ENCODE measurements at regions not wholly inside any gene's neighbourhood (a gene's known extent, or its start where the extent isn't known, plus 50 kb on each side); places are given as distances from the start of the nearest gene placed in this dataset.

GRCh38 chr4:138851391-138852335, 163.9 kb upstream of the NOCT start:
- Histone ChIP-seq H3K23ac (ENCODE audit: low read depth, low read length, poor library complexity) (no peak overlapping the region), H2BK5ac (ENCODE audit: low read length) (no peak overlapping the region), H2AFZ (ENCODE audit: low read length) (no peak overlapping the region), H3K79me1 (ENCODE audit: low read depth, low read length) (no peaks in the 10 kb centered on the region), H4K8ac (ENCODE audit: low read depth, low read length) (no peak overlapping the region), H3K9me3 (replicated peaks in 1 of 2; ENCODE audit: control insufficient read depth in 2 of 2, insufficient read depth in 1 of 2, low read depth in 1 of 2, low read length in 2 of 2) (no peaks in the 10 kb centered on the region), H3K4ac (ENCODE audit: low read length) (no peak overlapping the region), H3K27me3 (ENCODE audit: control insufficient read depth in 3 of 3, insufficient read depth in 3 of 3, low read depth in 1 of 3, low read length in 3 of 3) (peaks cover 0 to 9% (median 0%) of the 10 kb centered on the region in 3 experiments), H3K27ac (replicated peaks; ENCODE audit: low read length) (no peak overlapping the region), H2BK120ac (ENCODE audit: low read depth, low read length) (no peak overlapping the region), H4K91ac (ENCODE audit: low read depth, low read length, poor library complexity) (no peak overlapping the region), H3K4me3 (ENCODE audit: low read length in 2 of 2) (no peak overlapping the region), H3K36me3 (replicated peaks in 1 of 2; ENCODE audit: control insufficient read depth in 2 of 2, insufficient read depth in 2 of 2, low read length in 2 of 2) (no peaks in the 10 kb centered on the region), H2AK5ac (ENCODE audit: low read depth, low read length) (no peak overlapping the region), H3K14ac (ENCODE audit: low read length) (no peak overlapping the region), H3K9ac (ENCODE audit: low read depth, low read length, poor library complexity) (no peak overlapping the region), H3K4me2 (ENCODE audit: insufficient read depth, low read length, poor library complexity, severe bottlenecking) (no peak overlapping the region), H2BK12ac (ENCODE audit: low read length) (no peak overlapping the region), H2BK15ac (ENCODE audit: low read length) (no peak overlapping the region), H3K4me1 (ENCODE audit: control insufficient read depth in 2 of 2, insufficient read depth in 1 of 2, low read depth in 1 of 2, low read length in 2 of 2) (peaks cover 0 to 5% of the 10 kb centered on the region in 2 donors), H3K18ac (ENCODE audit: low read length) (no peak overlapping the region)
- no peak for DNase-seq (ENCODE audit: low spot score)
- no CpG with 5 or more reads among the region's 17 CpGs for WGBS, 2 donors (ENCODE audit: extremely low coverage in 2 of 2, insufficient read length in 2 of 2, insufficient replicate concordance in 1 of 2)

GRCh38 chr4:138845664-138846063, 169.9 kb upstream of the NOCT start:
- Histone ChIP-seq H3K4me1 (ENCODE audit: control insufficient read depth in 2 of 2, insufficient read depth in 1 of 2, low read depth in 1 of 2, low read length in 2 of 2) (peaks cover 0 to 4% of the 10 kb centered on the region in 2 donors), H2BK15ac (ENCODE audit: low read length) (no peak overlapping the region), H2BK12ac (ENCODE audit: low read length) (no peak overlapping the region), H3K9ac (ENCODE audit: low read depth, low read length, poor library complexity) (no peak overlapping the region), H3K4me3 (ENCODE audit: low read length in 2 of 2) (no peak overlapping the region), H2AK5ac (ENCODE audit: low read depth, low read length) (no peak overlapping the region), H3K4me2 (ENCODE audit: insufficient read depth, low read length, poor library complexity, severe bottlenecking) (no peak overlapping the region), H3K27ac (replicated peaks; ENCODE audit: low read length) (no peak overlapping the region), H3K18ac (ENCODE audit: low read length) (no peak overlapping the region), H4K91ac (ENCODE audit: low read depth, low read length, poor library complexity) (no peak overlapping the region), H3K27me3 (ENCODE audit: control insufficient read depth in 3 of 3, insufficient read depth in 3 of 3, low read depth in 1 of 3, low read length in 3 of 3) (no peaks in the 10 kb centered on the region), H3K14ac (ENCODE audit: low read length) (no peak overlapping the region), H3K4ac (ENCODE audit: low read length) (no peak overlapping the region), H3K79me1 (ENCODE audit: low read depth, low read length) (no peaks in the 10 kb centered on the region), H3K36me3 (replicated peaks in 1 of 2; ENCODE audit: control insufficient read depth in 2 of 2, insufficient read depth in 2 of 2, low read length in 2 of 2) (no peaks in the 10 kb centered on the region), H4K8ac (ENCODE audit: low read depth, low read length) (no peak overlapping the region), H3K23ac (ENCODE audit: low read depth, low read length, poor library complexity) (no peak overlapping the region), H2BK5ac (ENCODE audit: low read length) (no peak overlapping the region), H2AFZ (ENCODE audit: low read length) (no peak overlapping the region), H2BK120ac (ENCODE audit: low read depth, low read length) (no peak overlapping the region), H3K9me3 (replicated peaks in 1 of 2; ENCODE audit: control insufficient read depth in 2 of 2, insufficient read depth in 1 of 2, low read depth in 1 of 2, low read length in 2 of 2) (no peaks in the 10 kb centered on the region)
- DNase-seq (ENCODE audit: low spot score): no peak
- no CpG with 5 or more reads among the region's 9 CpGs for WGBS, 2 donors (ENCODE audit: extremely low coverage in 2 of 2, insufficient read length in 2 of 2, insufficient replicate concordance in 1 of 2)

- Histone ChIP-seq H4K8ac (ENCODE audit: low read depth, low read length) (no peak overlapping the region), H2BK12ac (ENCODE audit: low read length) (no peak overlapping the region), H3K4ac (ENCODE audit: low read length) (no peak overlapping the region), H3K23ac (ENCODE audit: low read depth, low read length, poor library complexity) (no peak overlapping the region), H3K27ac (replicated peaks; ENCODE audit: low read length) (no peak overlapping the region), H4K91ac (ENCODE audit: low read depth, low read length, poor library complexity) (no peak overlapping the region), H3K79me1 (ENCODE audit: low read depth, low read length) (no peaks in the 10 kb centered on the region), H3K4me2 (ENCODE audit: insufficient read depth, low read length, poor library complexity, severe bottlenecking) (no peak overlapping the region), H2BK5ac (ENCODE audit: low read length) (no peak overlapping the region), H3K4me3 (ENCODE audit: low read length in 2 of 2) (no peak overlapping the region), H3K27me3 (ENCODE audit: control insufficient read depth in 3 of 3, insufficient read depth in 3 of 3, low read depth in 1 of 3, low read length in 3 of 3) (peaks cover 0 to 2% (median 0%) of the 10 kb centered on the region in 3 experiments), H3K9ac (ENCODE audit: low read depth, low read length, poor library complexity) (no peak overlapping the region), H3K18ac (ENCODE audit: low read length) (no peak overlapping the region), H3K9me3 (replicated peaks in 1 of 2; ENCODE audit: control insufficient read depth in 2 of 2, insufficient read depth in 1 of 2, low read depth in 1 of 2, low read length in 2 of 2) (no peaks in the 10 kb centered on the region), H3K4me1 (ENCODE audit: control insufficient read depth in 2 of 2, insufficient read depth in 1 of 2, low read depth in 1 of 2, low read length in 2 of 2) (peaks cover 0 to 4% of the 10 kb centered on the region in 2 donors), H2AK5ac (ENCODE audit: low read depth, low read length) (no peak overlapping the region), H3K36me3 (replicated peaks in 1 of 2; ENCODE audit: control insufficient read depth in 2 of 2, insufficient read depth in 2 of 2, low read length in 2 of 2) (no peaks in the 10 kb centered on the region), H3K14ac (ENCODE audit: low read length) (no peak overlapping the region), H2BK120ac (ENCODE audit: low read depth, low read length) (no peak overlapping the region), H2AFZ (ENCODE audit: low read length) (no peak overlapping the region), H2BK15ac (ENCODE audit: low read length) (no peak overlapping the region)
- no peak for DNase-seq (ENCODE audit: low spot score)
- no CpG with 5 or more reads among the region's 6 CpGs for WGBS, 2 donors (ENCODE audit: extremely low coverage in 2 of 2, insufficient read length in 2 of 2, insufficient replicate concordance in 1 of 2)
Observed at GRCh38 chr4:138845054-138845453, 170.5 kb upstream of the NOCT start.

- H2AFZ ChIP-seq (ENCODE audit: low read length): no peak overlapping the region
- no peak overlapping the region for H2BK15ac ChIP-seq (ENCODE audit: low read length)
- H2BK120ac ChIP-seq (ENCODE audit: low read depth, low read length): no peak overlapping the region
- no peak overlapping the region for H3K14ac ChIP-seq (ENCODE audit: low read length)
- no peak overlapping the region for H3K4me3 ChIP-seq (ENCODE audit: low read length in 2 of 2)
- H3K36me3 ChIP-seq (replicated peaks in 1 of 2; ENCODE audit: control insufficient read depth in 2 of 2, insufficient read depth in 2 of 2, low read length in 2 of 2): no peaks in the 10 kb centered on the region
- no peak overlapping the region for H2BK12ac ChIP-seq (ENCODE audit: low read length)
- no peaks in the 10 kb centered on the region for H3K79me1 ChIP-seq (ENCODE audit: low read depth, low read length)
- H4K8ac ChIP-seq (ENCODE audit: low read depth, low read length): no peak overlapping the region
- H4K91ac ChIP-seq (ENCODE audit: low read depth, low read length, poor library complexity): no peak overlapping the region
- H3K9me3 ChIP-seq (replicated peaks in 1 of 2; ENCODE audit: control insufficient read depth in 2 of 2, insufficient read depth in 1 of 2, low read depth in 1 of 2, low read length in 2 of 2): no peaks in the 10 kb centered on the region
- no CpG with 5 or more reads among the region's 7 CpGs for WGBS, 2 donors (ENCODE audit: extremely low coverage in 2 of 2, insufficient read length in 2 of 2, insufficient replicate concordance in 1 of 2)
- no peak overlapping the region for H3K4me2 ChIP-seq (ENCODE audit: insufficient read depth, low read length, poor library complexity, severe bottlenecking)
- no peak overlapping the region for H3K9ac ChIP-seq (ENCODE audit: low read depth, low read length, poor library complexity)
- H3K18ac ChIP-seq (ENCODE audit: low read length): no peak overlapping the region
- H3K27me3 ChIP-seq (ENCODE audit: control insufficient read depth in 3 of 3, insufficient read depth in 3 of 3, low read depth in 1 of 3, low read length in 3 of 3): peaks cover 0 to 5% (median 0%) of the 10 kb centered on the region in 3 experiments
- no peak overlapping the region for H3K4ac ChIP-seq (ENCODE audit: low read length)
- no peak overlapping the region for H3K23ac ChIP-seq (ENCODE audit: low read depth, low read length, poor library complexity)
- H2AK5ac ChIP-seq (ENCODE audit: low read depth, low read length): no peak overlapping the region
- no peak for DNase-seq (ENCODE audit: low spot score)
- no peak overlapping the region for H3K27ac ChIP-seq (replicated peaks; ENCODE audit: low read length)
- H2BK5ac ChIP-seq (ENCODE audit: low read length): no peak overlapping the region
- H3K4me1 ChIP-seq (ENCODE audit: control insufficient read depth in 2 of 2, insufficient read depth in 1 of 2, low read depth in 1 of 2, low read length in 2 of 2): peaks cover 0 to 6% of the 10 kb centered on the region in 2 donors
Observed at GRCh38 chr4:138843616-138844015, 172.0 kb upstream of the NOCT start.

Data from neuronal stem cell (in vitro differentiated cells).